ENCODE measurements at regions not wholly inside any gene's neighbourhood (a gene's known extent, or its start where the extent isn't known, plus 50 kb on each side); places are given as distances from the start of the nearest gene placed in this dataset.

DNA sequence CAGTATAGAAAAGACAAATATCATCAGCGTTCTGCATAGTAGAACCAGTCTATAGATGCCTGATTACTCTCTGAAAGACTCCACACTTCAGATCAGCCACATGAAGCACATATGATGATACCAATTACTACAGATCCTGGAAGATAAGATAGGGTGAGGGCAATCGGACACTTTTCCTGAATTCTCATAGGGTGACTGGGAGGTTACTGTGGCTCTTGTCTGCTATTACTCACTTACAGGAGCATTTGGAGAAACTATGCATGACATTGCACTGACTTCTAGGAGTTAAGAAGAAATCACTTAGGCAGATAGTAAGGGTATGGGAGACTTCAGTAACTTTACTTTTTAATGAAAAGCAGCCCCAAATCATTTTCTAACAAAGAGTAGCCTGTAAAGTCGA, 1140.9 kb downstream of the XPNPEP1 start:
- H3K36me3 Mint-ChIP-seq (ENCODE audit: low read depth), result no peaks in the 10 kb centered on the region
- H3K9me3 Mint-ChIP-seq, result peaks cover 5% of the 10 kb centered on the region
- H3K27ac Mint-ChIP-seq, result no peak overlapping the region
- DNase-seq, result no peak
- H3K4me3 Mint-ChIP-seq, result no peak overlapping the region
- H3K27me3 Mint-ChIP-seq, result no peaks in the 10 kb centered on the region
- intact Hi-C loops (cut with micrococcal nuclease), result no loop called here
- H3K4me1 Mint-ChIP-seq, result no peaks in the 10 kb centered on the region

DNA sequence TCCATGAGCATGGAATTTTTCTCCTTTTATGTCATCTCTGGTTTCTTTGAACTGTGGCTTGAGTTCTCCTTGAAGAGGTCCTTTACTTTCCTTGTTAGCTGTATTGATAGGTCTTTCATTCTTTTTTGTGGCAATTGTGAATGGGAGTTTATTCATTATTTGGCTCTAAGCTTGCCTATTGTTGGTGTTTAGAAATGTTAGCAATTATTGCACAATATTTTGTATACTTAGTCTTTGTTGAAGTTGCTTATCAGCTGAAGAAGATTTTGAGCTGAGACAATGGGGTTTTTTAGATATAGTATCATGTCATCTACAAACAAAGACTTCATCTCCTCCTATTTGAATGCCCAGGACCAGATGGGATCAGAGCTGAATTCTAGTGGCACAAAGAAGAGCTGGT, 1143.8 kb downstream of the XPNPEP1 start:
- intact Hi-C loops (cut with micrococcal nuclease), result no loop called here
- no peak overlapping the region for H3K4me3 Mint-ChIP-seq
- no peak for DNase-seq
- no peak overlapping the region for H3K27ac Mint-ChIP-seq
- H3K4me1 Mint-ChIP-seq, result no peaks in the 10 kb centered on the region
- no peaks in the 10 kb centered on the region for H3K36me3 Mint-ChIP-seq (ENCODE audit: low read depth)
- no peaks in the 10 kb centered on the region for H3K27me3 Mint-ChIP-seq
- peaks cover 5% of the 10 kb centered on the region for H3K9me3 Mint-ChIP-seq

DNA sequence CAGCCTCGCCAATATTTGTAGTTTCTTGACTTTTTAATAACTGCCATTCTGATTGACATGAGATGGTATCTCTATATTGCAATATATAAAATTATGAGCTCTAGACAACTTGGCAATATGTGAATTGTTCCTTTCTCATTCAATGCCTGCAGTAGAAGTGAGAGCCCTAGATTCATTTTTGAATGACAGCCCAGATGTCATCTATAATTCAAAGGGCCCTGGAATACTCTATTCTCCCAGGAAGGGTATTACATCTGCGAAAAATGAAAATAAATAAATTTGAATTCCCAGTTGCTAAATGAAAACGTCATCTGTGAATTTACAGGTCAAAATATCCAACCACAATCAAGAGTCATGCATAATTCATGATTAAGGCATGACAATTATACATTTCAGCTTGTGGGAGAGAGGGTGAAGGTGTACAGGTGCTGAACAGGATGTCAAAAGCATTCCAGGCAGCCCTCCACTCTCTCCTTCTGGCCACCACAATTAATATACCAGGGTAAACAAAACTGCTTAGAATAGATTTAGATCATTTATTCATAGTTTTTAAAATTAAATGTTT, 1147.3 kb downstream of the XPNPEP1 start:
- Mint-ChIP-seq H3K4me1 (no peaks in the 10 kb centered on the region), H3K36me3 (ENCODE audit: low read depth) (no peaks in the 10 kb centered on the region), H3K27ac (no peak overlapping the region), H3K9me3 (no peaks in the 10 kb centered on the region), H3K4me3 (no peak overlapping the region), H3K27me3 (no peaks in the 10 kb centered on the region)
- intact Hi-C loops (cut with micrococcal nuclease), result no loop called here
- DNase-seq, result no peak

DNA sequence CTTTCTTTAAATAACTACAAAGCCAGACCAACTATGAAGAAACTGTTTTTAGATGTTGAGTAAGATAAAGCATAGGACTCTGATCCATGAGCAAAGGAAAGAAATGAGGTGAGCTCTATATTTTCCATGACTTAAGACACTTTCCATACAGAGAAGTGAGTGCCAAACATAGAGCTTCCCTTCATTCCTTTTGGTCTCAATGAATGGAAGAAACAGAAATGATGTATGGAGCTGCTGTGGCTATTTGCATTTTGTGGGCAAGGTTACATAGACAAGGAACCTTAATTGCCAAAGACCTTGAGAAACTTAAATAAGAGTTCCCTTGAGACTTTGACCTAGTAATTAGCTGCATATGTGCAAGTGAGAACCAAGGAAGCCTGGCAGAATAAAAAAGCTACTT, 1152.2 kb downstream of the XPNPEP1 start:
- no peak overlapping the region for H3K4me3 Mint-ChIP-seq
- no peaks in the 10 kb centered on the region for H3K9me3 Mint-ChIP-seq
- no peaks in the 10 kb centered on the region for H3K4me1 Mint-ChIP-seq
- intact Hi-C loops (cut with micrococcal nuclease), result no loop called here
- no peaks in the 10 kb centered on the region for H3K36me3 Mint-ChIP-seq (ENCODE audit: low read depth)
- no peaks in the 10 kb centered on the region for H3K27me3 Mint-ChIP-seq
- H3K27ac Mint-ChIP-seq, result no peak overlapping the region
- no peak for DNase-seq

DNA sequence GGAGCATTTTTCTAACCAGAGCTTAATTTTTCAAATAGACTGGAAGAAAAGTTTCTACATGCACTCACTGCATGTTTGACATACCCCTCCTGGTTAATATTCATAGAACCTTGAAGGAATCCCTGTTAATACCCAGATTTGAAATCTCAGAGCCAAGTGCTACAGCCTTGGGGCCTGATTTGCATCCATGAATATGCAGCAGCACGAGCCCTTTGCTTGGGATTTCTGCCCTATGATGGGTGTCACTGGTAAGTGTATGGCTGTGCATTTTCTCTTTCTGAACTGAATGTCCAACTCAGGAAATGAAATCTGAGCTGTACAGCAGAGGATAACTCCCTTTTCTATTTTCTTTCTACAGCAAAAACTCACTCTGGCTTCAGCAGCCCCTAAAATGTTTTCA, 1157.5 kb downstream of the XPNPEP1 start:
- Mint-ChIP-seq H3K4me1 (no peaks in the 10 kb centered on the region), H3K9me3 (peaks cover 3% of the 10 kb centered on the region), H3K4me3 (no peak overlapping the region), H3K27ac (no peak overlapping the region), H3K36me3 (ENCODE audit: low read depth) (no peaks in the 10 kb centered on the region), H3K27me3 (no peaks in the 10 kb centered on the region)
- intact Hi-C loops (cut with micrococcal nuclease), result no loop called here
- no peak for DNase-seq

DNA sequence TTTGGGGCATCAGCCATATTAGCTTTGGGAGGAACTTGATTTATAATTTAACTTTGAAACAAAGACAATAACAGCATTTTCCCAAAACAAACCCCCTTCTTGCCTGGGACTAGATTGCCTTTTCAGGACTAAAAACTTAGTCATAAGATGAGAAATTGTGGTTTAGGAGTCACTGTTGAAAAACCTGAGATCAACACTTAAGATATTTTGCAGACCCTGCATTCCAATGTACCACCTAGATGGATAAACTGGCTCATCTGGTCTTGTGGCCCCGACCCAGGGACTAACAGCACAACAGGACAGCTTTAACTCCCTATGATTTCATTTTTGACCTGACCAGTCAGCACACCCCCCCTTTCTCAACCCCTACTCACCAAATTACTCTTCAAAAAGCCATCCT, 1165.4 kb downstream of the XPNPEP1 start:
- Mint-ChIP-seq H3K9me3 (no peaks in the 10 kb centered on the region), H3K27ac (no peak overlapping the region), H3K36me3 (ENCODE audit: low read depth) (no peaks in the 10 kb centered on the region), H3K4me1 (no peaks in the 10 kb centered on the region), H3K4me3 (no peak overlapping the region), H3K27me3 (no peaks in the 10 kb centered on the region)
- intact Hi-C loops (cut with micrococcal nuclease), result no loop called here
- DNase-seq, result no peak

DNA sequence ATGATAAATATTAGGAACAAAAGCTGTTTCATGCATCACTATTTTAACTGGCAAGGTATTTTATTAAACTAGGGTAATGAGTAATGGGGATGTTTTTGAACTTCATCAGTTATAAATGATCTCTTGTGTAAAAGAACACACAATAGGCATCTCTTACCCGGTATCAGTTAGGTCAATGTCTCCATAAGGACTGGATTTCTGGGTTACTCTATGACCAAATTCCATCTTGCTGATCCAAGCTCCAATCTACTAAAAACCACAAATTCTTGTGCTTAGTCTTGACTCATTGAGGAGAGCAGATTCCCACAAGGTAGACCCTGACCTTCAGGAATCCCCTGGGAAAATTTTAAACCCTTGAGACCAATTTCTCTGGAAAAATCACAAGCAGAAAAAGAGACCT, 1167.7 kb downstream of the XPNPEP1 start:
- Mint-ChIP-seq H3K9me3 (no peaks in the 10 kb centered on the region), H3K36me3 (ENCODE audit: low read depth) (no peaks in the 10 kb centered on the region), H3K27ac (no peak overlapping the region), H3K27me3 (no peaks in the 10 kb centered on the region), H3K4me3 (no peak overlapping the region), H3K4me1 (no peaks in the 10 kb centered on the region)
- intact Hi-C loops (cut with micrococcal nuclease), result no loop called here
- no peak for DNase-seq

DNA sequence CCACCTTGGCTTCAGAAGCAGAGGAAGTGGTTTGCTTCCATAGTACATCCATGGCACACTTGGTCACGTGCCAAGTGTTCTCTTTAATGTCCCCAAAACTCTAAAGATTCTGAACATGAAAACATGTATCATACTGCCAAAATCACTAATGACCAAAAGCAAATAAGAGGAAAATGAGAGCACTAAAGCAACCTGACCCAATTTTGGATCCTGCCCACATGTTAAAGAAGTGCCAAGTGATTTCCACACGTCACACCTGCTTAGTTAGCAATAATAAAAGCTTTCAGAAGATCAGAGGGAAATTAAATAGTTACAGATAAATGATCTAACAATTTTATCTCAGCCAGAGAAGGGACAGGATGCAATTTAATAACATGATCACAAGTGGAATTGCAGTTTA, 1170.0 kb downstream of the XPNPEP1 start:
- intact Hi-C loops (cut with micrococcal nuclease), result no loop called here
- H3K9me3 Mint-ChIP-seq, result no peaks in the 10 kb centered on the region
- no peaks in the 10 kb centered on the region for H3K36me3 Mint-ChIP-seq (ENCODE audit: low read depth)
- H3K4me3 Mint-ChIP-seq, result no peak overlapping the region
- H3K4me1 Mint-ChIP-seq, result no peaks in the 10 kb centered on the region
- no peaks in the 10 kb centered on the region for H3K27me3 Mint-ChIP-seq
- no peak for DNase-seq
- H3K27ac Mint-ChIP-seq, result no peak overlapping the region

DNA sequence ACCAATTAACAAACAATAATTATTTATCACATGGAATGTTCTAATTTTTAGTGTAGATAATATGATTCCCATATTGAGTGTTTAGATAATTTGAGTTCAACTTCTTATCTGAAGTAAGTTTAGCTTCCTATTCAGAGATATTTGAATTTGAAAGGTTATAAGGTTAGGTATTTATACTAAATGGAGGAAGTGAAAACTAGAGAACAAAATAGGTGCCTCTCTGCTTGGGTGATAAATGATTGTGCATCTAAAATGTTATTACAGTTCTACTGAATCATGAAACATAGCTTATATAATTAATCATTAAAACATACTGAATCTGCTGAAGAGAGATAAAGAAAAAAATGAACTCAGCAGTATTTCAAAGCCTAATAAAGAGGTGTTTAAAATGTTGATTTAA, 1174.3 kb downstream of the XPNPEP1 start:
- Mint-ChIP-seq H3K4me3 (no peak overlapping the region), H3K27me3 (no peaks in the 10 kb centered on the region), H3K4me1 (no peaks in the 10 kb centered on the region), H3K27ac (no peak overlapping the region), H3K36me3 (ENCODE audit: low read depth) (no peaks in the 10 kb centered on the region), H3K9me3 (peaks cover 4% of the 10 kb centered on the region)
- DNase-seq, result no peak
- intact Hi-C loops (cut with micrococcal nuclease), result no loop called here

DNA sequence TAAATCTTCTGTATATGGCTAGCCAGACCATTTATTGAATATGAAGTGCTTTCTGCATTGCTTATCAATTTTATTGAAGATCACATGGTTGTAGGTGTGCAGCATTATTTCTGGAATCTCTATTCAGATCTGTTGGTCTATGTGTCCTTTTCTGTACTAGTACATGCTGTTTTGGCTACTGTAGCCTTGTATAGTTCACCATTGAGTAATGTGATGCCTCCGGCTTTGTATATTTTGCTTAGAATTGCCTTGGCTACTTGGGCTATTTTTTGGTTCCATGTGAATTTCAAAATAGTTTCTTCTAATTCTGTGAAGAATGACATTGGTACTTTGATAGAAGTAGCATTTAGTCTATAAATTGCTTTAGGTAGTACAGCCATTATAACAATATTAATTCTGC, 1187.2 kb downstream of the XPNPEP1 start:
- intact Hi-C loops (cut with micrococcal nuclease), result no loop called here
- Mint-ChIP-seq H3K27me3 (no peaks in the 10 kb centered on the region), H3K27ac (no peak overlapping the region), H3K4me1 (no peaks in the 10 kb centered on the region), H3K36me3 (ENCODE audit: low read depth) (no peaks in the 10 kb centered on the region), H3K4me3 (no peak overlapping the region), H3K9me3 (no peaks in the 10 kb centered on the region)
- DNase-seq, result no peak

DNA sequence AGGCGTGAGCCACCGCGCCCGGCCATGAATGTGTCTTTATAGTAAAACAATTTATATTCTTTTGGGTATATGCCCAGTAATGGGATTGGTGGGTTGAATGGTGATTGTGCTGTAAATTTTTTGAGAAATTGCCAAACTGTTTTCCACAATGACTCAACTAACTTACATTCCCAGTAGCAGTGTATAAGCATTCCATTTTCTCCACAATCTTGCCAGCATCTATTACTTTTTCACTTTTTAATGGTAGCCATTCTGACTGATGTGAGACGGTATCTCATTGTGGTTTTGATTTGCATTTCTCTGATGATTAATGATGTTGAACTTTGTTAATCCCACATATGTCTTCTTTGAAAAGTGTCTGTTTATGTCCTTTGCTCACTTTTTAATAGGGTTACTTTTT, 1187.9 kb downstream of the XPNPEP1 start:
- Mint-ChIP-seq H3K9me3 (no peaks in the 10 kb centered on the region), H3K27me3 (no peaks in the 10 kb centered on the region), H3K4me3 (no peak overlapping the region), H3K36me3 (ENCODE audit: low read depth) (no peaks in the 10 kb centered on the region), H3K27ac (no peak overlapping the region), H3K4me1 (no peaks in the 10 kb centered on the region)
- DNase-seq, result no peak
- intact Hi-C loops (cut with micrococcal nuclease), result no loop called here

DNA sequence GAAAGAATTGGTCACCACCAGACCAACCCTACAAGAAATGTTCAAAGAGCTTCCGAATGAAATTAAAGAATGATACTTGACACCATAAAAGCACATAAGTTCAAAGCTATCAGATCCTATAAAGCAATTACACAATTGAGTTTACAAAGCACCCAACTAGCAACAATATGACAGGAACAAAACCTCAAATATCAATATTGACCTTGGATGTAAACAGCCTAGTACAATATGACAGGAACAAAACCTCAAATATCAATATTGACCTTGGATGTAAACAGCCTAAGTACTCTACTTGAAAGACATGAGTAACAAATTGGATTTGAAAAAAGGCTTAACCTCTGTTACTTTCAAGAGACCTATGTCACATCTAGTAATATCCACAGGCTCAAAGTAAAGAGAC, 1201.4 kb downstream of the XPNPEP1 start:
- Mint-ChIP-seq H3K4me1 (no peaks in the 10 kb centered on the region), H3K4me3 (no peak overlapping the region), H3K36me3 (ENCODE audit: low read depth) (no peaks in the 10 kb centered on the region), H3K27ac (no peak overlapping the region), H3K9me3 (peaks cover 21% of the 10 kb centered on the region), H3K27me3 (no peaks in the 10 kb centered on the region)
- DNase-seq, result no peak
- intact Hi-C loops (cut with micrococcal nuclease), result no loop called here

DNA sequence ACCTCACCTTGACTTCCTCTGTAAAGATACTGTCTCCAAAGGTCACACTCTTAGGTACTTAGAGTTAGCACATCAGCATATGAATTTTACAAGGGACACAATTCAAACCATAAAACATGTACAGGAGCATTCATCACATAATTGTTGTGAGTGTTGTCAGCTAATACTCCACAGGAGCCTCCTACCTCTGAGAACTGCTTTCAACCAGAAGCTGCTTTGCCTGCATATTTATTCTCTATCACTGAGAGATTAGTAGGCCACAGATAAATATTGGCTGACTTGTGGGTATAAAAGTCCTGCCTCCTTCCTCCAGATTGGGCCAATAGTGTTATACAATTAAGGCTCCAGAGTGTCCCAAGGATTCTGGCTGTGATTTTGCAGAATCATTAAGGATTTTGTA, 1207.0 kb downstream of the XPNPEP1 start:
- H3K4me1 Mint-ChIP-seq, result no peaks in the 10 kb centered on the region
- intact Hi-C loops (cut with micrococcal nuclease), result no loop called here
- H3K36me3 Mint-ChIP-seq (ENCODE audit: low read depth), result no peaks in the 10 kb centered on the region
- peaks cover 19% of the 10 kb centered on the region for H3K9me3 Mint-ChIP-seq
- H3K27ac Mint-ChIP-seq, result no peak overlapping the region
- no peaks in the 10 kb centered on the region for H3K27me3 Mint-ChIP-seq
- no peak for DNase-seq
- no peak overlapping the region for H3K4me3 Mint-ChIP-seq

DNA sequence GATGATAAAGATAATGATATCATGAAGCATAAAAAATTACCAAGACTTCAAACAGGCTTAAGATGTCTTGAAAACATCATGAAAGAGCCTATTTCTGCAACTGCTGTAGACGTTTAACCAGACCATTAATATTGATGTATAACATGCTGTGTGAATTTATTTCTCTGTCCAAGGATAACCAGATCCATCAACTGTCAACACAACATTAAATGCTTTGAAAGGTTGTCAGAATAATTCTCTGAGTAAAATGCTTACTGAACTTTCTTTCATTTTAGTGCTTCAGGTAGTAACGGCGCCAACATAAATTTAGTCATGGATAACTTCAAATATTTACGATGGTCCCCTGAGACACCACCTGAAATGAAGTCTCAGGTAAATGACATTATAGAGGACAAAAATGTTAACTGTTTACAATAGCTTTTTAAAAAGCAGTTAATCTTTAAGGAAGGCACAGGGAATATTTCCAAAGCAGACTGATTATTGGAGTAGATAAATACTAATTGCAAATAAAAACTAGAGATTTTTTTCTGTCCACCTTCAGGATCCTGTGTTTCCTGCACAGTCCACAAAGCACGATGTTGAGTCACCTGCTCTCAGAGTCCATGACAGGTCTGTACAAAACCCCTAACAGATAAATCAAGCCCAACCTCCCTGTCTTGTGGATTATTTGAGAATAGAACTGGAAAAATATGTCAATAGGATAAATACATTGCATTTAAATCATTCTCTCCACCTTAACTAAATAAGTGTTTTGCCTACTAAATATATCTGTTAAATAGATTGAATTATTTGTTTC, 1213.2 kb downstream of the XPNPEP1 start:
- no peak for DNase-seq
- intact Hi-C loops (cut with micrococcal nuclease), result no loop called here
- Mint-ChIP-seq H3K27ac (no peak overlapping the region), H3K4me3 (no peak overlapping the region), H3K4me1 (no peaks in the 10 kb centered on the region), H3K27me3 (no peaks in the 10 kb centered on the region), H3K36me3 (ENCODE audit: low read depth) (no peaks in the 10 kb centered on the region), H3K9me3 (peaks cover 7% of the 10 kb centered on the region)

DNA sequence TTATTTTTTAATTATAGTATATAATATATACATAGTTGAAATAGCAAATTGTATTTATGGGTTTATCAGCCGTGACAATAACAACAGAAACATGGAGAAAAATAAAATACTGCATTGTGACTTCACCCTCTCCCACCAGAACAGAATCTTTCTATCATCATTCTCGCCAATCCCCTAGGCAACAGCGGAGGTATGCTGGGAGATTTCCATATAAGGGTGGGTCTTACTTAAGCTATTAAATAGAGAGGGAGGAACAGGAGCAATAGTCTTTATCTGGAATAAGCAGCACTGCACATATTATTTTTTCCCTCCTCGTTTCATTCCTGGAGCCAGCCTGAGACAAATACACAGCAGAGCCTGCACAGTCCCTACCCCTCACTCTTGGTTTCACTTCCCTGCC, 1214.9 kb downstream of the XPNPEP1 start:
- no peaks in the 10 kb centered on the region for H3K36me3 Mint-ChIP-seq (ENCODE audit: low read depth)
- no peak overlapping the region for H3K4me3 Mint-ChIP-seq
- no peaks in the 10 kb centered on the region for H3K27me3 Mint-ChIP-seq
- no peak overlapping the region for H3K27ac Mint-ChIP-seq
- intact Hi-C loops (cut with micrococcal nuclease), result no loop called here
- H3K4me1 Mint-ChIP-seq, result no peaks in the 10 kb centered on the region
- no peak for DNase-seq
- peaks cover 5% of the 10 kb centered on the region for H3K9me3 Mint-ChIP-seq

Data from activated CD4-positive, alpha-beta T cell treated with anti-CD3 and anti-CD28 coated beads, Interleukin-2, amount 10 ng/mL, durations not matched to agents 24 days and 14 days (primary cell).